Endothelial cell of umbilical vein (primary cell): ENCODE measurements at regions not wholly inside any gene's neighbourhood (a gene's known extent, or its start where the extent isn't known, plus 50 kb on each side); places are given as distances from the start of the nearest gene placed in this dataset.

Experiments
- GATA2 ChIP-seq: IDR thresholded peaks from 2 replicates; pipeline ENCODE4 v1.7.0; 2011; ENCODE audit warnings: low read depth, mild to moderate bottlenecking, moderate library complexity, mixed read lengths, low read length; ENCODE audit not compliant: insufficient read length, insufficient read depth
- MAX ChIP-seq: IDR thresholded peaks from 2 replicates; pipeline ENCODE4 v1.6.1; 2011; ENCODE audit not compliant: insufficient read depth, insufficient read length
- POLR2A ChIP-seq: IDR thresholded peaks from 2 replicates; pipeline ENCODE4 v1.6.1; 2012; ENCODE audit warnings: low read depth, mild to moderate bottlenecking, control low read depth, low read length
- POLR2AphosphoS5 ChIP-seq: IDR thresholded peaks from 2 replicates; pipeline ENCODE4 v1.6.1; 2012; ENCODE audit warnings: low read depth, mild to moderate bottlenecking, control low read depth, low read length, moderate library complexity; ENCODE audit not compliant: insufficient read depth
- TF ChIP-seq, protein P1 (sequence below), 2 donors: IDR thresholded peaks; 1 replicate in 1 of 2; 2 replicates in 1 of 2; pipeline ENCODE4 v1.5.1; 2011; ENCODE audit warnings: low read length in 2 of 2, mild to moderate bottlenecking in 2 of 2, moderate library complexity in 2 of 2, control low read depth in 1 of 2, inconsistent platforms in 1 of 2, low read depth in 1 of 2; ENCODE audit not compliant: insufficient read depth in 1 of 2; ENCODE audit errors: extremely low read depth in 1 of 2

- TF ChIP-seq GATA2 = no peak
- TF ChIP-seq, protein P1, sequence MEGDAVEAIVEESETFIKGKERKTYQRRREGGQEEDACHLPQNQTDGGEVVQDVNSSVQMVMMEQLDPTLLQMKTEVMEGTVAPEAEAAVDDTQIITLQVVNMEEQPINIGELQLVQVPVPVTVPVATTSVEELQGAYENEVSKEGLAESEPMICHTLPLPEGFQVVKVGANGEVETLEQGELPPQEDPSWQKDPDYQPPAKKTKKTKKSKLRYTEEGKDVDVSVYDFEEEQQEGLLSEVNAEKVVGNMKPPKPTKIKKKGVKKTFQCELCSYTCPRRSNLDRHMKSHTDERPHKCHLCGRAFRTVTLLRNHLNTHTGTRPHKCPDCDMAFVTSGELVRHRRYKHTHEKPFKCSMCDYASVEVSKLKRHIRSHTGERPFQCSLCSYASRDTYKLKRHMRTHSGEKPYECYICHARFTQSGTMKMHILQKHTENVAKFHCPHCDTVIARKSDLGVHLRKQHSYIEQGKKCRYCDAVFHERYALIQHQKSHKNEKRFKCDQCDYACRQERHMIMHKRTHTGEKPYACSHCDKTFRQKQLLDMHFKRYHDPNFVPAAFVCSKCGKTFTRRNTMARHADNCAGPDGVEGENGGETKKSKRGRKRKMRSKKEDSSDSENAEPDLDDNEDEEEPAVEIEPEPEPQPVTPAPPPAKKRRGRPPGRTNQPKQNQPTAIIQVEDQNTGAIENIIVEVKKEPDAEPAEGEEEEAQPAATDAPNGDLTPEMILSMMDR (IDR thresholded peaks at IDR 0.05; ENCODE audit: extremely low read depth in 1 of 2, insufficient read depth in 1 of 2, low read depth in 1 of 2, low read length in 2 of 2) = no peak
- no peak for TF ChIP-seq POLR2A
- no peak for TF ChIP-seq POLR2AphosphoS5
- TF ChIP-seq MAX = no peak
These were observed 404.3 kb downstream of the EPM2A start for GRCh38 chr6:145331066-145331465.
